GM23338 (cell line): ENCODE measurements at regions not wholly inside any gene's neighbourhood (a gene's known extent, or its start where the extent isn't known, plus 50 kb on each side); places are given as distances from the start of the nearest gene placed in this dataset.

ENCODE experiments used
- ATAC-seq: fragments of 200-7000 bp; cut with Tn5 transposase; 3 replicates; pipeline ENCODE4 v1.9.1; 2020
- DNase-seq: peaks from one replicate; pipeline ENCODE4 v3.0.0-alpha.2; 2015; ENCODE audit warnings: low spot score
- H2AFZ ChIP-seq: fragments of 200-600 bp; sonication (generic); 2 replicates; pipeline ENCODE4 v1.8.0; 2016; ENCODE audit warnings: antibody characterized with exemption, mild to moderate bottlenecking, moderate library complexity
- H3F3A ChIP-seq: fragments of 200-600 bp; sonication (generic); replicated peaks from 2 replicates; pipeline ENCODE4 v1.8.0; 2017; ENCODE audit warnings: antibody characterized with exemption, mixed run types, low read depth
- H3K27ac ChIP-seq: fragments of 200-600 bp; sonication (generic); 2 replicates; pipeline ENCODE4 v1.6.1; 2016; ENCODE audit warnings: low read depth
- H3K27me3 ChIP-seq: fragments of 200-600 bp; sonication (generic); 2 replicates; pipeline ENCODE4 v1.8.0; 2016; ENCODE audit warnings: mild to moderate bottlenecking, mixed run types, moderate library complexity; ENCODE audit not compliant: insufficient read depth
- H3K36me3 ChIP-seq: fragments of 200-600 bp; sonication (generic); 2 replicates; pipeline ENCODE4 v1.8.0; 2016; ENCODE audit warnings: mild to moderate bottlenecking; ENCODE audit not compliant: insufficient read depth
- H3K4me1 ChIP-seq: fragments of 200-600 bp; sonication (generic); 2 replicates; pipeline ENCODE4 v1.8.0; 2016; ENCODE audit warnings: mild to moderate bottlenecking, moderate library complexity; ENCODE audit not compliant: insufficient read depth
- H3K4me2 ChIP-seq: fragments of 200-600 bp; sonication (generic); 2 replicates; pipeline ENCODE4 v1.7.1; 2017; ENCODE audit warnings: mixed run types
- H3K4me3 ChIP-seq: fragments of 200-600 bp; sonication (generic); 2 replicates; pipeline ENCODE4 v1.6.1; 2016; ENCODE audit warnings: mixed run types
- H3K79me2 ChIP-seq: fragments of 200-600 bp; sonication (generic); replicated peaks from 2 replicates; pipeline ENCODE4 v1.8.0; 2017; ENCODE audit warnings: mild to moderate bottlenecking; ENCODE audit not compliant: insufficient read depth
- H3K9me2 ChIP-seq: fragments of 200-600 bp; sonication (generic); 2 replicates; pipeline ENCODE4 v1.8.0; 2017; ENCODE audit not compliant: insufficient read depth
- H4K20me1 ChIP-seq: fragments of 200-600 bp; sonication (generic); replicated peaks from 2 replicates; pipeline ENCODE4 v1.8.0; 2017; ENCODE audit warnings: mild to moderate bottlenecking; ENCODE audit not compliant: insufficient read depth
- H3K27ac Mint-ChIP-seq: 2 replicates; pipeline ENCODE4 v1.8.0; 2020; ENCODE audit warnings: inconsistent platforms, mild to moderate bottlenecking, moderate library complexity, mixed read lengths
- H3K27me3 Mint-ChIP-seq: 3 replicates; pipeline ENCODE4 v1.8.0; 2022; ENCODE audit warnings: low read depth, mild to moderate bottlenecking, moderate library complexity, mixed read lengths, inconsistent platforms; ENCODE audit not compliant: insufficient read depth, poor library complexity
- H3K36me3 Mint-ChIP-seq: 3 replicates; pipeline ENCODE4 v1.8.0; 2021; ENCODE audit warnings: low read depth, mild to moderate bottlenecking, inconsistent platforms, moderate library complexity, mixed read lengths
- H3K4me1 Mint-ChIP-seq: 3 replicates; pipeline ENCODE4 v1.8.0; 2020; ENCODE audit warnings: mild to moderate bottlenecking, inconsistent platforms, mixed read lengths
- H3K4me3 Mint-ChIP-seq: 3 replicates; pipeline ENCODE4 v1.8.0; 2021; ENCODE audit warnings: moderate library complexity, mild to moderate bottlenecking, inconsistent platforms, mixed read lengths
- H3K9me3 Mint-ChIP-seq: 3 replicates; pipeline ENCODE4 v1.8.0; 2020; ENCODE audit warnings: moderate library complexity, mild to moderate bottlenecking, inconsistent platforms, mixed read lengths
- CREB1 ChIP-seq: fragments of 250-450 bp; sonication (Bioruptor Pico); IDR thresholded peaks from 2 replicates; pipeline ENCODE4 v1.5.0; 2020; ENCODE audit warnings: low read depth, mild to moderate bottlenecking, moderate library complexity
- EZH2 ChIP-seq: fragments of 200-600 bp; sonication (generic); IDR thresholded peaks from one replicate; pipeline ENCODE4 v1.8.0; 2017; ENCODE audit warnings: antibody characterized with exemption, mild to moderate bottlenecking, low read depth; ENCODE audit not compliant: unreplicated experiment
- EZH2phosphoT487 ChIP-seq: fragments of 200-600 bp; sonication (generic); IDR thresholded peaks from one replicate; pipeline ENCODE4 v1.8.1; 2018; ENCODE audit warnings: antibody characterized with exemption; ENCODE audit not compliant: unreplicated experiment
- JUNB ChIP-seq: IDR thresholded peaks from one replicate; pipeline ENCODE4 v1.6.1; 2016; ENCODE audit warnings: antibody characterized with exemption; ENCODE audit not compliant: unreplicated experiment
- NANOG ChIP-seq: IDR thresholded peaks from 2 replicates; pipeline ENCODE4 v1.6.1; 2016; ENCODE audit warnings: antibody characterized with exemption, borderline replicate concordance
- POLR2AphosphoS5 ChIP-seq: IDR thresholded peaks from 2 replicates; pipeline ENCODE4 v1.6.1; 2016; ENCODE audit warnings: antibody characterized with exemption, low read depth
- REST ChIP-seq: IDR thresholded peaks from one replicate; pipeline ENCODE4 v1.6.1; 2018; ENCODE audit warnings: antibody characterized with exemption; ENCODE audit not compliant: unreplicated experiment
- STAT1 ChIP-seq: IDR thresholded peaks from one replicate; pipeline ENCODE4 v1.6.1; 2016; ENCODE audit warnings: antibody characterized with exemption; ENCODE audit not compliant: unreplicated experiment
- ZNF114 ChIP-seq: fragments of 250-450 bp; sonication (Bioruptor Pico); IDR thresholded peaks from 2 replicates; pipeline ENCODE4 v1.5.0; 2020; ENCODE audit warnings: mild to moderate bottlenecking, moderate library complexity
- ZNF331 ChIP-seq: fragments of 250-450 bp; sonication (Bioruptor Pico); IDR thresholded peaks from 2 replicates; pipeline ENCODE4 v1.5.0; 2020; ENCODE audit warnings: low read depth, mild to moderate bottlenecking, moderate library complexity
- TF ChIP-seq, protein P1 (sequence below): IDR thresholded peaks from 2 replicates; pipeline ENCODE4 v1.6.1; 2016; ENCODE audit warnings: antibody characterized with exemption
- TF ChIP-seq, protein P2 (sequence below), 2 experiments: fragments of 200-600 bp in 1 of 2; sonication (generic) in 1 of 2; conservative IDR thresholded peaks; 2 replicates each; pipeline versions ENCODE4 v1.5.1 to v1.6.1; 2016 to 2017; ENCODE audit warnings: antibody characterized with exemption in 2 of 2, low read depth in 2 of 2, mild to moderate bottlenecking in 2 of 2, moderate library complexity in 1 of 2
- TF ChIP-seq, protein P3 (sequence below): fragments of 250-450 bp; sonication (Bioruptor Pico); IDR thresholded peaks from 2 replicates; pipeline ENCODE4 v1.5.0; 2020; ENCODE audit warnings: mild to moderate bottlenecking, moderate library complexity

- Histone ChIP-seq H3K27ac (no peak overlapping the region), H3K4me3 (no peak overlapping the region), H3F3A (no peaks in the 10 kb centered on the region), H3K9me2 (no peaks in the 10 kb centered on the region), H3K27me3 (no peaks in the 10 kb centered on the region), H3K4me1 (peaks cover 13% of the 10 kb centered on the region), H2AFZ (no peak overlapping the region), H3K79me2 (no peaks in the 10 kb centered on the region), H3K36me3 (no peaks in the 10 kb centered on the region), H3K4me2 (no peak overlapping the region), H4K20me1 (no peaks in the 10 kb centered on the region)
- ATAC-seq = no peak
- Mint-ChIP-seq H3K27me3 (peaks cover 3% of the 10 kb centered on the region), H3K36me3 (no peaks in the 10 kb centered on the region), H3K4me1 (peaks cover 26% of the 10 kb centered on the region), H3K27ac (no peak overlapping the region), H3K4me3 (no peak overlapping the region), H3K9me3 (no peaks in the 10 kb centered on the region)
- DNase-seq = no peak
- TF ChIP-seq NANOG = no peak
- TF ChIP-seq REST = no peak
- no peak for TF ChIP-seq POLR2AphosphoS5
- TF ChIP-seq ZNF331 (CRISPR knock-in tag) = no peak
- TF ChIP-seq, protein P1, sequence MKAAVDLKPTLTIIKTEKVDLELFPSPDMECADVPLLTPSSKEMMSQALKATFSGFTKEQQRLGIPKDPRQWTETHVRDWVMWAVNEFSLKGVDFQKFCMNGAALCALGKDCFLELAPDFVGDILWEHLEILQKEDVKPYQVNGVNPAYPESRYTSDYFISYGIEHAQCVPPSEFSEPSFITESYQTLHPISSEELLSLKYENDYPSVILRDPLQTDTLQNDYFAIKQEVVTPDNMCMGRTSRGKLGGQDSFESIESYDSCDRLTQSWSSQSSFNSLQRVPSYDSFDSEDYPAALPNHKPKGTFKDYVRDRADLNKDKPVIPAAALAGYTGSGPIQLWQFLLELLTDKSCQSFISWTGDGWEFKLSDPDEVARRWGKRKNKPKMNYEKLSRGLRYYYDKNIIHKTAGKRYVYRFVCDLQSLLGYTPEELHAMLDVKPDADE = no peak
- TF ChIP-seq EZH2phosphoT487 = no peak
- no peak for TF ChIP-seq JUNB
- no peak for TF ChIP-seq EZH2
- no peak for TF ChIP-seq ZNF114 (CRISPR knock-in tag)
- no peak for TF ChIP-seq STAT1
- TF ChIP-seq, protein P2, sequence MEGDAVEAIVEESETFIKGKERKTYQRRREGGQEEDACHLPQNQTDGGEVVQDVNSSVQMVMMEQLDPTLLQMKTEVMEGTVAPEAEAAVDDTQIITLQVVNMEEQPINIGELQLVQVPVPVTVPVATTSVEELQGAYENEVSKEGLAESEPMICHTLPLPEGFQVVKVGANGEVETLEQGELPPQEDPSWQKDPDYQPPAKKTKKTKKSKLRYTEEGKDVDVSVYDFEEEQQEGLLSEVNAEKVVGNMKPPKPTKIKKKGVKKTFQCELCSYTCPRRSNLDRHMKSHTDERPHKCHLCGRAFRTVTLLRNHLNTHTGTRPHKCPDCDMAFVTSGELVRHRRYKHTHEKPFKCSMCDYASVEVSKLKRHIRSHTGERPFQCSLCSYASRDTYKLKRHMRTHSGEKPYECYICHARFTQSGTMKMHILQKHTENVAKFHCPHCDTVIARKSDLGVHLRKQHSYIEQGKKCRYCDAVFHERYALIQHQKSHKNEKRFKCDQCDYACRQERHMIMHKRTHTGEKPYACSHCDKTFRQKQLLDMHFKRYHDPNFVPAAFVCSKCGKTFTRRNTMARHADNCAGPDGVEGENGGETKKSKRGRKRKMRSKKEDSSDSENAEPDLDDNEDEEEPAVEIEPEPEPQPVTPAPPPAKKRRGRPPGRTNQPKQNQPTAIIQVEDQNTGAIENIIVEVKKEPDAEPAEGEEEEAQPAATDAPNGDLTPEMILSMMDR (conservative IDR thresholded peaks at IDR 0.05; ENCODE audit: low read depth in 2 of 2) = no peak
- TF ChIP-seq, protein P3, sequence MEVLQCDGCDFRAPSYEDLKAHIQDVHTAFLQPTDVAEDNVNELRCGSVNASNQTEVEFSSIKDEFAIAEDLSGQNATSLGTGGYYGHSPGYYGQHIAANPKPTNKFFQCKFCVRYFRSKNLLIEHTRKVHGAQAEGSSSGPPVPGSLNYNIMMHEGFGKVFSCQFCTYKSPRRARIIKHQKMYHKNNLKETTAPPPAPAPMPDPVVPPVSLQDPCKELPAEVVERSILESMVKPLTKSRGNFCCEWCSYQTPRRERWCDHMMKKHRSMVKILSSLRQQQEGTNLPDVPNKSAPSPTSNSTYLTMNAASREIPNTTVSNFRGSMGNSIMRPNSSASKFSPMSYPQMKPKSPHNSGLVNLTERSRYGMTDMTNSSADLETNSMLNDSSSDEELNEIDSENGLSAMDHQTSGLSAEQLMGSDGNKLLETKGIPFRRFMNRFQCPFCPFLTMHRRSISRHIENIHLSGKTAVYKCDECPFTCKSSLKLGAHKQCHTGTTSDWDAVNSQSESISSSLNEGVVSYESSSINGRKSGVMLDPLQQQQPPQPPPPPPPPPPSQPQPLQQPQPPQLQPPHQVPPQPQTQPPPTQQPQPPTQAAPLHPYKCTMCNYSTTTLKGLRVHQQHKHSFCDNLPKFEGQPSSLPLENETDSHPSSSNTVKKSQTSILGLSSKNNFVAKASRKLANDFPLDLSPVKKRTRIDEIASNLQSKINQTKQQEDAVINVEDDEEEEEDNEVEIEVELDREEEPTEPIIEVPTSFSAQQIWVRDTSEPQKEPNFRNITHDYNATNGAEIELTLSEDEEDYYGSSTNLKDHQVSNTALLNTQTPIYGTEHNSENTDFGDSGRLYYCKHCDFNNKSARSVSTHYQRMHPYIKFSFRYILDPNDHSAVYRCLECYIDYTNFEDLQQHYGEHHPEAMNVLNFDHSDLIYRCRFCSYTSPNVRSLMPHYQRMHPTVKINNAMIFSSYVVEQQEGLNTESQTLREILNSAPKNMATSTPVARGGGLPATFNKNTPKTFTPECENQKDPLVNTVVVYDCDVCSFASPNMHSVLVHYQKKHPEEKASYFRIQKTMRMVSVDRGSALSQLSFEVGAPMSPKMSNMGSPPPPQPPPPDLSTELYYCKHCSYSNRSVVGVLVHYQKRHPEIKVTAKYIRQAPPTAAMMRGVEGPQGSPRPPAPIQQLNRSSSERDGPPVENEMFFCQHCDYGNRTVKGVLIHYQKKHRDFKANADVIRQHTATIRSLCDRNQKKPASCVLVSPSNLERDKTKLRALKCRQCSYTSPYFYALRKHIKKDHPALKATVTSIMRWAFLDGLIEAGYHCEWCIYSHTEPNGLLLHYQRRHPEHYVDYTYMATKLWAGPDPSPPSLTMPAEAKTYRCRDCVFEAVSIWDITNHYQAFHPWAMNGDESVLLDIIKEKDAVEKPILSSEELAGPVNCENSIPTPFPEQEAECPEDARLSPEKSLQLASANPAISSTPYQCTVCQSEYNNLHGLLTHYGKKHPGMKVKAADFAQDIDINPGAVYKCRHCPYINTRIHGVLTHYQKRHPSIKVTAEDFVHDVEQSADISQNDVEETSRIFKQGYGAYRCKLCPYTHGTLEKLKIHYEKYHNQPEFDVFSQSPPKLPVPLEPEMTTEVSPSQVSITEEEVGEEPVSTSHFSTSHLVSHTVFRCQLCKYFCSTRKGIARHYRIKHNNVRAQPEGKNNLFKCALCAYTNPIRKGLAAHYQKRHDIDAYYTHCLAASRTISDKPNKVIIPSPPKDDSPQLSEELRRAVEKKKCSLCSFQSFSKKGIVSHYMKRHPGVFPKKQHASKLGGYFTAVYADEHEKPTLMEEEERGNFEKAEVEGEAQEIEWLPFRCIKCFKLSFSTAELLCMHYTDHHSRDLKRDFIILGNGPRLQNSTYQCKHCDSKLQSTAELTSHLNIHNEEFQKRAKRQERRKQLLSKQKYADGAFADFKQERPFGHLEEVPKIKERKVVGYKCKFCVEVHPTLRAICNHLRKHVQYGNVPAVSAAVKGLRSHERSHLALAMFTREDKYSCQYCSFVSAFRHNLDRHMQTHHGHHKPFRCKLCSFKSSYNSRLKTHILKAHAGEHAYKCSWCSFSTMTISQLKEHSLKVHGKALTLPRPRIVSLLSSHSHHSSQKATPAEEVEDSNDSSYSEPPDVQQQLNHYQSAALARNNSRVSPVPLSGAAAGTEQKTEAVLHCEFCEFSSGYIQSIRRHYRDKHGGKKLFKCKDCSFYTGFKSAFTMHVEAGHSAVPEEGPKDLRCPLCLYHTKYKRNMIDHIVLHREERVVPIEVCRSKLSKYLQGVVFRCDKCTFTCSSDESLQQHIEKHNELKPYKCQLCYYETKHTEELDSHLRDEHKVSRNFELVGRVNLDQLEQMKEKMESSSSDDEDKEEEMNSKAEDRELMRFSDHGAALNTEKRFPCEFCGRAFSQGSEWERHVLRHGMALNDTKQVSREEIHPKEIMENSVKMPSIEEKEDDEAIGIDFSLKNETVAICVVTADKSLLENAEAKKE = no peak
- TF ChIP-seq CREB1 (CRISPR knock-in tag) = no peak
These were observed 77.5 kb upstream of the SERTAD2 start for GRCh38 chr2:64731263-64731643.
